Panc1 (cell line): ENCODE measurements at regions not wholly inside any gene's neighbourhood (a gene's known extent, or its start where the extent isn't known, plus 50 kb on each side); places are given as distances from the start of the nearest gene placed in this dataset.
"Not testable (repeated sequence)": the region's sequence is repeated elsewhere in the genome, so short reads cannot be mapped to it uniquely, and the experiment has no call there.

Experiments
- ATAC-seq: fragments of 200-7000 bp; cut with Tn5 transposase; 2 replicates; pipeline ENCODE4 v1.9.1; 2020; ENCODE audit warnings: mild to moderate bottlenecking, moderate library complexity
- BruUV-seq: library from RNA; stranded (reverse); fragments of 400-500 nt; replicated peaks from 2 replicates; lab custom pipeline; 2021; lab: Mats Ljungman, UMichigan
- CTCF ChIA-PET: fragments of 300-600 bp; sonication (Branson Sonifier 250); formaldehyde crosslinking; loops from one replicate; lab custom pipeline; 2022; ENCODE audit warnings: antibody characterized with exemption; lab: Charles Lee
- POLR2A ChIA-PET: fragments of 300-600 bp; sonication (Branson Sonifier 250); formaldehyde crosslinking; loops from one replicate; lab custom pipeline; 2022; ENCODE audit warnings: antibody characterized with exemption; lab: Charles Lee
- DNase-seq: peaks from one replicate; pipeline ENCODE4 v3.0.0-alpha.2; 2010; ENCODE audit warnings: low read depth, low spot score
- H3K27ac ChIP-seq: 2 replicates; pipeline ENCODE4 v1.5.1; 2011; ENCODE audit warnings: mild to moderate bottlenecking, low read length, inconsistent platforms
- H3K27me3 ChIP-seq: fragments of 200-500 bp; sonication (Bioruptor generic); 2 replicates; pipeline ENCODE4 v1.6.0; 2014; ENCODE audit warnings: low read length, inconsistent platforms; ENCODE audit not compliant: control insufficient read depth, insufficient read depth
- H3K36me3 ChIP-seq: fragments of 200-500 bp; sonication (Bioruptor generic); 2 replicates; pipeline ENCODE4 v1.5.1; 2014; ENCODE audit warnings: inconsistent platforms, mild to moderate bottlenecking, low read length, moderate library complexity; ENCODE audit not compliant: control insufficient read depth, insufficient read depth
- H3K4me1 ChIP-seq: 2 replicates; pipeline ENCODE4 v1.5.1; 2011; ENCODE audit warnings: inconsistent platforms, mild to moderate bottlenecking, low read length, moderate library complexity; ENCODE audit not compliant: control insufficient read depth, insufficient read depth
- H3K4me3 ChIP-seq, 2 experiments: 2 replicates each; pipeline ENCODE4 v1.5.1; 2011 to 2012; ENCODE audit warnings: low read depth in 2 of 2, low read length in 2 of 2, mild to moderate bottlenecking in 2 of 2, inconsistent platforms in 1 of 2, moderate library complexity in 1 of 2
- H3K9me3 ChIP-seq: fragments of 200-500 bp; sonication (Bioruptor generic); 2 replicates; pipeline ENCODE4 v1.5.1; 2014; ENCODE audit warnings: low read depth, mild to moderate bottlenecking, inconsistent platforms, low read length, moderate library complexity; ENCODE audit not compliant: control insufficient read depth, insufficient read depth
- POLR2AphosphoS5 ChIP-seq: IDR thresholded peaks from 2 replicates; pipeline ENCODE4 v1.6.1; 2012; ENCODE audit warnings: mild to moderate bottlenecking, low read depth, low read length, moderate library complexity
- SIN3A ChIP-seq: IDR thresholded peaks from 2 replicates; pipeline ENCODE4 v1.6.1; 2012; ENCODE audit warnings: low read depth, mild to moderate bottlenecking, low read length, moderate library complexity, borderline replicate concordance; ENCODE audit not compliant: insufficient read depth
- TCF7L2 ChIP-seq: IDR thresholded peaks from 2 replicates; pipeline ENCODE4 v1.6.1; 2011; ENCODE audit warnings: mild to moderate bottlenecking, low read depth, low read length, inconsistent platforms
- in situ Hi-C: cut with HindIII; loops from 2 replicates; pipeline ENCODE4 v1.10.0; 2016; ENCODE audit warnings: low sequenced_read_pairs, low pct_unique_long_range_greater_than_20kb
- intact Hi-C: fragments of 100-400 bp; cut with micrococcal nuclease; formaldehyde crosslinking; loops from one replicate; pipeline ENCODE4 v1.10.0; 2022; ENCODE audit not compliant: unreplicated experiment
- TF ChIP-seq, protein P1 (sequence below): fragments of 450-650 bp; IDR thresholded peaks from 2 replicates; pipeline ENCODE4 v1.5.1; 2017; ENCODE audit warnings: mild to moderate bottlenecking
- TF ChIP-seq, protein P2 (sequence below), 2 experiments: IDR thresholded peaks; 2 replicates each; pipeline ENCODE4 v1.6.1; 2011 to 2012; ENCODE audit warnings: low read depth in 2 of 2, control low read depth in 1 of 2, low read length in 1 of 2, mild to moderate bottlenecking in 1 of 2, moderate library complexity in 1 of 2; ENCODE audit not compliant: insufficient read depth in 1 of 2

DNA sequence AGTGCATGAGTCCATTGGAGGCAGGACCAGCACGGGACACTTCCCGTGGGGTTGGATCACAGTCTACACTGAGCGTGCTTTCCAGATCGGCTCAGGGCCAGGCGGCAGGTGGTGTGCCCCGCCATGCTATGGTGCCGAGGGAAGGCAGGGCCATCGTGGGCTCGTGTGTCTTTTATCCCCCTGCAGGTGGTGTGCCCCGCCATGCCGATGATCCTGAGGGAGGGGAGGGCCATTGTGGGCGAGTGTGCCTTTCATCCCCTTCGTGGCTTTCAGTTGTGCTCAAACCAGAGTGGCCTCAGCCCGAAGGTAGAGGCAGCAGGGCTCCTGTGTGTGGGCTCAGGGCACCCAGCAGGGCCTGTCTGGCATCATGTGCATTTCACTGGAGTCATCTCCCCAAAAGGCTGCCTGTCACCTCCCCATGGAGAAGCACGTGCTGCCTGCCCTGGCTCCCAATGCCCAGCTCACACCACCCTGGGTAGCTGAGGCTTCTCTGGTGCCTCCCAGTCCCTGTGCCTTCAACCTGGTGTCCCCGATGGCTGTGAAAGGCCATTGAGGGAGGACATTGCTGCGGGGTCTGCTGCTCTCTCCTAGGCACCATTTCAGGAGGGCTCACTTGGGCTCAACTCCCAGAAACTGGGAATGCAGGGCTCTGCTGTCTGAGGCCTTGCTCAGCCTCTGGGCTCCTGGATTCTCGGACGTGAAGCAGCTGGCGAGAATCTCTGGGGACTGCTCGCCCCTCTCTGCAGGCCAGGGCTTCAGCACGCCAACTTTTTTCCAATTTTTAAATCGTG lies 207.6 kb downstream of the NPIPB11 start:
- DNase-seq (no peak), ATAC-seq (0 out of 2 replicates have a peak, but pooled peaks have one; percentile 36)
- Histone ChIP-seq H3K4me1 (no peaks in the 10 kb centered on the region), H3K4me3 (no peak overlapping the region), H3K36me3 (no peaks in the 10 kb centered on the region), H3K9me3 (no peaks in the 10 kb centered on the region), H3K27ac (no peak overlapping the region), H3K27me3 (no peaks in the 10 kb centered on the region)
- POLR2A ChIA-PET = no interaction called here
- TF ChIP-seq, protein P1, sequence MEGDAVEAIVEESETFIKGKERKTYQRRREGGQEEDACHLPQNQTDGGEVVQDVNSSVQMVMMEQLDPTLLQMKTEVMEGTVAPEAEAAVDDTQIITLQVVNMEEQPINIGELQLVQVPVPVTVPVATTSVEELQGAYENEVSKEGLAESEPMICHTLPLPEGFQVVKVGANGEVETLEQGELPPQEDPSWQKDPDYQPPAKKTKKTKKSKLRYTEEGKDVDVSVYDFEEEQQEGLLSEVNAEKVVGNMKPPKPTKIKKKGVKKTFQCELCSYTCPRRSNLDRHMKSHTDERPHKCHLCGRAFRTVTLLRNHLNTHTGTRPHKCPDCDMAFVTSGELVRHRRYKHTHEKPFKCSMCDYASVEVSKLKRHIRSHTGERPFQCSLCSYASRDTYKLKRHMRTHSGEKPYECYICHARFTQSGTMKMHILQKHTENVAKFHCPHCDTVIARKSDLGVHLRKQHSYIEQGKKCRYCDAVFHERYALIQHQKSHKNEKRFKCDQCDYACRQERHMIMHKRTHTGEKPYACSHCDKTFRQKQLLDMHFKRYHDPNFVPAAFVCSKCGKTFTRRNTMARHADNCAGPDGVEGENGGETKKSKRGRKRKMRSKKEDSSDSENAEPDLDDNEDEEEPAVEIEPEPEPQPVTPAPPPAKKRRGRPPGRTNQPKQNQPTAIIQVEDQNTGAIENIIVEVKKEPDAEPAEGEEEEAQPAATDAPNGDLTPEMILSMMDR = no peak
- no peak for TF ChIP-seq POLR2AphosphoS5
- TF ChIP-seq TCF7L2 = no peak
- TF ChIP-seq SIN3A = no peak
- TF ChIP-seq, protein P2, sequence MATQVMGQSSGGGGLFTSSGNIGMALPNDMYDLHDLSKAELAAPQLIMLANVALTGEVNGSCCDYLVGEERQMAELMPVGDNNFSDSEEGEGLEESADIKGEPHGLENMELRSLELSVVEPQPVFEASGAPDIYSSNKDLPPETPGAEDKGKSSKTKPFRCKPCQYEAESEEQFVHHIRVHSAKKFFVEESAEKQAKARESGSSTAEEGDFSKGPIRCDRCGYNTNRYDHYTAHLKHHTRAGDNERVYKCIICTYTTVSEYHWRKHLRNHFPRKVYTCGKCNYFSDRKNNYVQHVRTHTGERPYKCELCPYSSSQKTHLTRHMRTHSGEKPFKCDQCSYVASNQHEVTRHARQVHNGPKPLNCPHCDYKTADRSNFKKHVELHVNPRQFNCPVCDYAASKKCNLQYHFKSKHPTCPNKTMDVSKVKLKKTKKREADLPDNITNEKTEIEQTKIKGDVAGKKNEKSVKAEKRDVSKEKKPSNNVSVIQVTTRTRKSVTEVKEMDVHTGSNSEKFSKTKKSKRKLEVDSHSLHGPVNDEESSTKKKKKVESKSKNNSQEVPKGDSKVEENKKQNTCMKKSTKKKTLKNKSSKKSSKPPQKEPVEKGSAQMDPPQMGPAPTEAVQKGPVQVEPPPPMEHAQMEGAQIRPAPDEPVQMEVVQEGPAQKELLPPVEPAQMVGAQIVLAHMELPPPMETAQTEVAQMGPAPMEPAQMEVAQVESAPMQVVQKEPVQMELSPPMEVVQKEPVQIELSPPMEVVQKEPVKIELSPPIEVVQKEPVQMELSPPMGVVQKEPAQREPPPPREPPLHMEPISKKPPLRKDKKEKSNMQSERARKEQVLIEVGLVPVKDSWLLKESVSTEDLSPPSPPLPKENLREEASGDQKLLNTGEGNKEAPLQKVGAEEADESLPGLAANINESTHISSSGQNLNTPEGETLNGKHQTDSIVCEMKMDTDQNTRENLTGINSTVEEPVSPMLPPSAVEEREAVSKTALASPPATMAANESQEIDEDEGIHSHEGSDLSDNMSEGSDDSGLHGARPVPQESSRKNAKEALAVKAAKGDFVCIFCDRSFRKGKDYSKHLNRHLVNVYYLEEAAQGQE (IDR thresholded peaks at IDR 0.05; ENCODE audit: insufficient read depth in 1 of 2, low read depth in 2 of 2, low read length in 1 of 2) = no peak
- no TSS peak for BruUV-seq
- in situ Hi-C loops (no loop called here), intact Hi-C loops (no loop called here)
- CTCF ChIA-PET = no interaction called here

DNA sequence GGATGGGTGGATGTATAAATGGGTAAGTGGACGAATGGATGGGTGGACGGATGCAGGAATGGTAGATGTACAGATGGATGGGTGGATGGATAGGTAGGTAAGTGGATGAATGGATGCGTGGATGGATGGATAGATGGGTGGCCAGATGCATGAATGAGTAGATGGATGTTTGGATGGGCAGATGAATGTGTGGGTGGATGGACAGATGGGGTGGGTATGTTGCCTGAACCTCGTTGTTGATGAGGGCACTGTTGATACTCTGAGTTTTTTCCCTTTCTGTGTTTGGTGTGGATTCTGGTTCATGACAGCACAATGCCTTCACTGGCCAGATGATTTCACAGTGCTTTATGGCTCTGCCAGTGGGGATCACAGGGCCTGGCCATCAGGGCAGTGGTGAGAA lies 208.3 kb downstream of the NPIPB11 start:
- TF ChIP-seq POLR2AphosphoS5 (no peak), TCF7L2 (no peak), SIN3A (no peak)
- TF ChIP-seq, protein P1 = no peak
- TF ChIP-seq, protein P2 (IDR thresholded peaks at IDR 0.05; ENCODE audit: insufficient read depth in 1 of 2, low read depth in 2 of 2, low read length in 1 of 2) = no peak
- Histone ChIP-seq H3K9me3 (no peaks in the 10 kb centered on the region), H3K27me3 (no peaks in the 10 kb centered on the region), H3K4me1 (no peaks in the 10 kb centered on the region), H3K4me3 (no peak overlapping the region), H3K36me3 (no peaks in the 10 kb centered on the region), H3K27ac (no peak overlapping the region)
- DNase-seq (no peak), ATAC-seq (no peak)
- CTCF ChIA-PET = no interaction called here
- in situ Hi-C loops (no loop called here), intact Hi-C loops (no loop called here)
- no TSS peak for BruUV-seq
- POLR2A ChIA-PET = no interaction called here

GRCh38 chr16:29197494-29198100 lies 208.9 kb downstream of the NPIPB11 start:
- H3K4me1 ChIP-seq, ATAC-seq, H3K27ac ChIP-seq, BruUV-seq, H3K27me3 ChIP-seq, POLR2A ChIA-PET, intact Hi-C loops, H3K4me3 ChIP-seq, DNase-seq, CTCF ChIA-PET, in situ Hi-C loops, H3K36me3 ChIP-seq, H3K9me3 ChIP-seq: not testable (repeated sequence)
